Sigmoid colon (tissue), 6 donors: ENCODE measurements at regions not wholly inside any gene's neighbourhood (a gene's known extent, or its start where the extent isn't known, plus 50 kb on each side); places are given as distances from the start of the nearest gene placed in this dataset.

ENCODE experiments used
- DNase-seq: peaks from one replicate; pipeline ENCODE4 v3.0.0-alpha.2; 2019
- H3K27ac ChIP-seq, 4 donors: fragments of 200-600 bp; sonication (generic); one replicate each; pipeline ENCODE4 v1.5.1; 2016 to 2019; ENCODE audit warnings: mild to moderate bottlenecking in 1 of 4
- H3K27me3 ChIP-seq, 3 donors: fragments of 200-600 bp; sonication (generic); one replicate each; pipeline ENCODE4 v1.5.1; 2019; ENCODE audit warnings: mild to moderate bottlenecking in 1 of 3
- H3K36me3 ChIP-seq, 4 donors: fragments of 200-600 bp; sonication (generic); one replicate each; pipeline ENCODE4 v1.5.1; 2016 to 2019
- H3K4me1 ChIP-seq, 4 donors: fragments of 200-600 bp; sonication (generic); one replicate each; pipeline ENCODE4 v1.5.1; 2017 to 2019
- H3K4me3 ChIP-seq, 4 donors: fragments of 200-600 bp; sonication (generic); one replicate each; pipeline ENCODE4 v1.5.1; 2017 to 2019; ENCODE audit warnings: mild to moderate bottlenecking in 2 of 4, moderate library complexity in 1 of 4
- H3K9me3 ChIP-seq, 4 donors: fragments of 200-600 bp in 3 of 4; sonication (generic) in 3 of 4; one replicate each; pipeline versions ENCODE4 v1.5.1 to v1.6.1; 2013 to 2019
- EP300 ChIP-seq, 4 donors: sonication (generic); formaldehyde crosslinking; IDR thresholded peaks; one replicate each; pipeline ENCODE4 v1.6.1; 2017; ENCODE audit warnings: antibody characterized with exemption in 4 of 4
- POLR2A ChIP-seq, 2 donors: fragments of 450-650 bp; IDR thresholded peaks; one replicate each; pipeline ENCODE4 v1.6.1; 2016; ENCODE audit warnings: antibody characterized with exemption in 2 of 2, mild to moderate bottlenecking in 2 of 2, moderate library complexity in 2 of 2
- POLR2AphosphoS5 ChIP-seq, 4 donors: sonication (generic); formaldehyde crosslinking; IDR thresholded peaks; one replicate each; pipeline ENCODE4 v1.6.1; 2017; ENCODE audit warnings: antibody characterized with exemption in 4 of 4
- WGBS, 2 donors: extraction: QIAGEN DNeasy Blood & Tissue Kit; methylation state at CpG; one replicate each; pipeline ENCODE4 v1.1.7; 2013; 5-methylcytosine and 5-hydroxymethylcytosine counted together
- intact Hi-C: fragments of 100-400 bp; cut with DNase I; formaldehyde crosslinking; loops from one replicate; pipeline ENCODE4 v1.15.1; 2023
- TF ChIP-seq, protein P1 (sequence below), 4 experiments: fragments of 450-650 bp in 3 of 4; fragments of 200-600 bp in 1 of 4; IDR thresholded peaks; one replicate each; pipeline ENCODE4 v1.5.1; 2016 to 2019; ENCODE audit warnings: antibody characterized with exemption in 4 of 4, mild to moderate bottlenecking in 3 of 4, moderate library complexity in 2 of 4
- donor health status: healthy with polysubstance abuse.
- donor health status: healthy.

DNA sequence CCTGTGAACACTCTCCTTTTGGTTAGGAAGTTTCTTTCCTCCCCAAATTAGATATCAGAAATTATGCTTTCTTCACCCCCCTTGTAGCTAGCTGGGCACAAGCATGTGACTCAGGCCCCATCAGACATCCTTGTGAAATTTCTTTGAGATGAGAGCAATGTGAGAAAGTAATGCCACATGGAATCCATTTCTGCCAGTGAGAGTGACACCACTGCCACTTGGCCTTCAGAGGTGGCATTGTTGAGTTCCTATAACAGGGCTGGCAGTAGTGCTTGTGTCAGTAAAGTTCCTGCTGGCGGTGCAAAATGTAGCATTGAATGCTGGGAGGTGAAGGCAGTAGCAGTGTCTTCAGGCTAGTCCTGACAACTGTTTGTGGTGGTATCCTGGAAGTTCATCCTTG lies 80.7 kb upstream of the ZNF280D start:
- no peak overlapping the region for H3K27ac ChIP-seq
- DNase-seq = no peak

DNA sequence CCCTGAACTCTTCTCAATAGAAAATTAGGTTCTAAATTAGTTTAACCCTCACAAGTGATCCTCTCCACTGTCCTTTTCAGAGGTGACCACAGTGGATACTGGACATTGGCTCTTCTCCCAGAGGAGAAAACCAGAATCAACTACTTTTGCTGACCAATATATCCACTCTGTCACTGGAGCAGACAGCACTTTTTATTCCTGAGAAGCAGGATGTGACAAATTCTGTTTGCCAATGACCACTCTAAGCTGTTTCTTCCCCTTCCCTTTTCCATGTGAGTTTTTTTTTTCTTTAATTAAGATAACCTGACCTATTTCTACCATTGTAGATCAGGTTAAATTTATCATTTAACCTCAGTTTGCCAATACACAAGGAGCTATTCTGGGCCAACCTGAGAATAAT lies 79.7 kb upstream of the ZNF280D start:
- intact Hi-C loops = no loop called here
- no peaks in the 10 kb centered on the region for H3K36me3 ChIP-seq
- TF ChIP-seq EP300 (IDR thresholded peaks at IDR 0.05) (no peak), POLR2A (IDR thresholded peaks at IDR 0.05) (no peak), POLR2AphosphoS5 (IDR thresholded peaks at IDR 0.05) (no peak)
- TF ChIP-seq, protein P1, sequence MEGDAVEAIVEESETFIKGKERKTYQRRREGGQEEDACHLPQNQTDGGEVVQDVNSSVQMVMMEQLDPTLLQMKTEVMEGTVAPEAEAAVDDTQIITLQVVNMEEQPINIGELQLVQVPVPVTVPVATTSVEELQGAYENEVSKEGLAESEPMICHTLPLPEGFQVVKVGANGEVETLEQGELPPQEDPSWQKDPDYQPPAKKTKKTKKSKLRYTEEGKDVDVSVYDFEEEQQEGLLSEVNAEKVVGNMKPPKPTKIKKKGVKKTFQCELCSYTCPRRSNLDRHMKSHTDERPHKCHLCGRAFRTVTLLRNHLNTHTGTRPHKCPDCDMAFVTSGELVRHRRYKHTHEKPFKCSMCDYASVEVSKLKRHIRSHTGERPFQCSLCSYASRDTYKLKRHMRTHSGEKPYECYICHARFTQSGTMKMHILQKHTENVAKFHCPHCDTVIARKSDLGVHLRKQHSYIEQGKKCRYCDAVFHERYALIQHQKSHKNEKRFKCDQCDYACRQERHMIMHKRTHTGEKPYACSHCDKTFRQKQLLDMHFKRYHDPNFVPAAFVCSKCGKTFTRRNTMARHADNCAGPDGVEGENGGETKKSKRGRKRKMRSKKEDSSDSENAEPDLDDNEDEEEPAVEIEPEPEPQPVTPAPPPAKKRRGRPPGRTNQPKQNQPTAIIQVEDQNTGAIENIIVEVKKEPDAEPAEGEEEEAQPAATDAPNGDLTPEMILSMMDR (IDR thresholded peaks at IDR 0.05) = no peak
- peaks cover 0 to 4% (median under 1%) of the 10 kb centered on the region in 4 donors for H3K9me3 ChIP-seq
- no peak overlapping the region for H3K27ac ChIP-seq
- H3K4me3 ChIP-seq = no peak overlapping the region
- DNase-seq = no peak
- H3K27me3 ChIP-seq = no peaks in the 10 kb centered on the region
- H3K4me1 ChIP-seq = peaks cover 0 to 11% (median 0%) of the 10 kb centered on the region in 4 donors

More for the DNA sequence above, 80.7 kb upstream of the ZNF280D start:
- 0 to 2% methylated on average over 1 of the region's 1 CpG for WGBS, 2 donors
- H3K4me1 ChIP-seq = peaks cover 0 to 11% (median 0%) of the 10 kb centered on the region in 4 donors
- H3K9me3 ChIP-seq = no peaks in the 10 kb centered on the region
- TF ChIP-seq EP300 (IDR thresholded peaks at IDR 0.05) = no peak
- no peak for TF ChIP-seq POLR2A (IDR thresholded peaks at IDR 0.05)
- TF ChIP-seq, protein P1 (IDR thresholded peaks at IDR 0.05) = no peak
- TF ChIP-seq POLR2AphosphoS5 (IDR thresholded peaks at IDR 0.05) = no peak
- intact Hi-C loops = no loop called here
- no peaks in the 10 kb centered on the region for H3K36me3 ChIP-seq
- no peaks in the 10 kb centered on the region for H3K27me3 ChIP-seq
- H3K4me3 ChIP-seq = no peak overlapping the region

DNA sequence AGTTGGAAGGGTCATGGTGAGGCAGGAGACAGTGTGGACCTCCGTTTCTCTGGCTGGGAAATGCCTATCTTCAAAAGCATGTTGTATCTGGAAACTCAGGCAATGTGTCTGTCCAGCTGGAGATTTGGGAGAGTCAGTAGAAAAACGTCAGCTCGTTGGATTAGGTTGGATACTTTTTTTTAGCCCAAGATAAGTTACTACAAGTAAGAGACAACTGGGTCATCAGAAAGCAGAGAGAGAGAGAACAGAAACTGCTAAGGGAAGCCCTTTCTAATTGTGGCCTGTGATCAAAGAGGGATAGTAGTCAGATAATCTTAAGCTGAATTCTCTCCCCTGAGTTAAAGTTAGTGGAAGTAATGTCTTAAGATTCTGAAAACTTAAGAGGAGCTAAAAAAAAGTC lies 78.9 kb upstream of the ZNF280D start:
- Histone ChIP-seq H3K4me3 (no peak overlapping the region), H3K4me1 (peaks cover 0 to 5% (median 0%) of the 10 kb centered on the region in 4 donors), H3K27me3 (no peaks in the 10 kb centered on the region), H3K27ac (no peak overlapping the region), H3K36me3 (no peaks in the 10 kb centered on the region), H3K9me3 (peaks cover 0 to 10% (median 3%) of the 10 kb centered on the region in 4 donors)
- TF ChIP-seq, protein P1 (IDR thresholded peaks at IDR 0.05) = no peak
- TF ChIP-seq POLR2A (IDR thresholded peaks at IDR 0.05) (no peak), POLR2AphosphoS5 (IDR thresholded peaks at IDR 0.05) (no peak), EP300 (IDR thresholded peaks at IDR 0.05) (no peak)
- intact Hi-C loops = no loop called here
- no peak for DNase-seq
- 76 to 77% methylated on average over 3 of the region's 3 CpGs for WGBS, 2 donors

DNA sequence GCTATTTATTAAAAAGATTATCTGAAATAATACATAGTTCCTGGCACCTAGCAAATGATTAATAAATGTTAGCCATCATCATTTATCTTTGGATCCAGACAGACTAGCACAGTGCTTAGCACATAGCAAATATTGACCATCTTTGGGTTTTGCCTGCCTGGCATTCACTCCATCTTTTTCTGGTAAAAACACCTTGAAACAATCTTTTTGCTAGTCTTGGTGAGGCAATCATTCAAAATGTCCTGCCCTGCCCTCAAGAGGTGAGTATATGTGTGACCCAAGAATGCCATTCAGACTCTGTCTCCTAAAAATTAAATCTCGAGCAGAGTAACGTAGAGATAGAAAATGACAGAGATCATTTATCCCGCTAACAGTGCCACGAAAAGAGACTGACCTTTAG lies 78.3 kb upstream of the ZNF280D start:
- Histone ChIP-seq H3K9me3 (peaks cover 0 to 10% (median 3%) of the 10 kb centered on the region in 4 donors), H3K4me1 (no peaks in the 10 kb centered on the region), H3K27me3 (no peaks in the 10 kb centered on the region), H3K36me3 (no peaks in the 10 kb centered on the region), H3K4me3 (no peak overlapping the region), H3K27ac (no peak overlapping the region)
- WGBS, 2 donors = 95 to 97% methylated on average over 4 of the region's 4 CpGs
- intact Hi-C loops = no loop called here
- DNase-seq = no peak
- no peak for TF ChIP-seq POLR2A (IDR thresholded peaks at IDR 0.05)
- TF ChIP-seq EP300 (IDR thresholded peaks at IDR 0.05) = no peak
- TF ChIP-seq, protein P1 (IDR thresholded peaks at IDR 0.05) = no peak
- TF ChIP-seq POLR2AphosphoS5 (IDR thresholded peaks at IDR 0.05) = no peak

DNA sequence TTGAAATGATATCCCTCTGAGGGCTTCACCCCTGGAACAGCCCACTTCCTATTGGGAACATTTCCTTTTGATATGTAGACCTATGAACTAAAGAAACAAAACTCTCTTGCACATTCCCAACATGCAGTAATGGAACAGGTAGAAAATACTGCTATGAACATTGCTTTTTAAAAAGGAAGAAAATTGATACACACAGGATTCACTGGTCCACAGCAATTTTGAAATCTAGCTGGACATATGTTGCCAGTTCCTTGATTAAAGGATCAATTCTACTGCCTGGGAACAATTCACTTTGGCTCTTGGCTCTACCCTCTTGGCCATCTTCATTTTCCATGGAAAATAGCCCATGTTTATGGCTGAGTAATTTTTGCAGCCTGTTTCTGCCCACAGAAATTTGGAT lies 74.9 kb upstream of the ZNF280D start:
- Histone ChIP-seq H3K4me3 (no peak overlapping the region), H3K36me3 (no peaks in the 10 kb centered on the region), H3K4me1 (no peaks in the 10 kb centered on the region), H3K27ac (no peak overlapping the region), H3K27me3 (no peaks in the 10 kb centered on the region), H3K9me3 (peaks cover 0 to 10% (median 3%) of the 10 kb centered on the region in 4 donors)
- DNase-seq = no peak
- no peak for TF ChIP-seq EP300 (IDR thresholded peaks at IDR 0.05)
- no peak for TF ChIP-seq POLR2A (IDR thresholded peaks at IDR 0.05)
- TF ChIP-seq, protein P1 (IDR thresholded peaks at IDR 0.05) = no peak
- TF ChIP-seq POLR2AphosphoS5 (IDR thresholded peaks at IDR 0.05) = no peak
- intact Hi-C loops = no loop called here
